Activated CD4-positive, alpha-beta memory T cell treated with anti-CD3 and anti-CD28 coated beads for 36 hours (primary cell): ENCODE measurements at regions not wholly inside any gene's neighbourhood (a gene's known extent, or its start where the extent isn't known, plus 50 kb on each side); places are given as distances from the start of the nearest gene placed in this dataset.

Experiments used
- CTCF ChIA-PET: fragments of 350-600 bp; sonication (Branson Sonifier 250); formaldehyde crosslinking; loops from one replicate; lab custom pipeline; 2021; ENCODE audit warnings: antibody characterized with exemption, inconsistent platforms; lab: Charles Lee
- POLR2A ChIA-PET: fragments of 350-600 bp; sonication (Branson Sonifier 250); formaldehyde crosslinking; loops from one replicate; lab custom pipeline; 2021; ENCODE audit warnings: antibody characterized with exemption; lab: Charles Lee
- DNase-seq: peaks from one replicate; pipeline ENCODE4 v3.0.0-alpha.2; 2020
- H3K27ac Mint-ChIP-seq: one replicate; pipeline ENCODE4 v1.8.0; 2021; ENCODE audit warnings: mixed read lengths
- H3K27me3 Mint-ChIP-seq: one replicate; pipeline ENCODE4 v1.8.0; 2021; ENCODE audit warnings: mixed read lengths
- H3K36me3 Mint-ChIP-seq: one replicate; pipeline ENCODE4 v1.8.0; 2021; ENCODE audit warnings: mixed read lengths
- H3K4me1 Mint-ChIP-seq: one replicate; pipeline ENCODE4 v1.8.0; 2021; ENCODE audit warnings: low read depth, mixed read lengths
- H3K4me3 Mint-ChIP-seq: one replicate; pipeline ENCODE4 v1.8.0; 2021; ENCODE audit warnings: mild to moderate bottlenecking, mixed read lengths
- H3K9me3 Mint-ChIP-seq: one replicate; pipeline ENCODE4 v1.8.0; 2021; ENCODE audit warnings: mixed read lengths
- intact Hi-C: fragments of 100-400 bp; cut with micrococcal nuclease; formaldehyde crosslinking; loops from one replicate; pipeline ENCODE4 v1.15.1; 2023

- Mint-ChIP-seq H3K4me3 (no peak overlapping the region), H3K36me3 (no peaks in the 10 kb centered on the region), H3K27me3 (no peaks in the 10 kb centered on the region), H3K4me1 (no peaks in the 10 kb centered on the region), H3K9me3 (peaks cover 2% of the 10 kb centered on the region), H3K27ac (no peak overlapping the region)
- intact Hi-C loops, result no loop called here
- POLR2A ChIA-PET, result no interaction called here
- CTCF ChIA-PET, result no interaction called here
- DNase-seq, result no peak
These were observed 427.4 kb downstream of the RAB28 start for GRCh38 chr4:13056630-13057189.

GRCh38 chr4:13054420-13054970, 429.6 kb downstream of the RAB28 start:
- DNase-seq, result no peak
- Mint-ChIP-seq H3K27ac (no peak overlapping the region), H3K27me3 (no peaks in the 10 kb centered on the region), H3K9me3 (no peaks in the 10 kb centered on the region), H3K4me3 (no peak overlapping the region), H3K36me3 (no peaks in the 10 kb centered on the region), H3K4me1 (no peaks in the 10 kb centered on the region)
- intact Hi-C loops, result no loop called here
- ChIA-PET POLR2A (no interaction called here), CTCF (no interaction called here)

GRCh38 chr4:13047591-13047990, 436.5 kb downstream of the RAB28 start:
- Mint-ChIP-seq H3K9me3 (peaks cover 17% of the 10 kb centered on the region), H3K36me3 (no peaks in the 10 kb centered on the region), H3K27ac (no peak overlapping the region), H3K27me3 (no peaks in the 10 kb centered on the region), H3K4me3 (no peak overlapping the region), H3K4me1 (no peaks in the 10 kb centered on the region)
- DNase-seq, result no peak
- ChIA-PET CTCF (no interaction called here), POLR2A (no interaction called here)
- intact Hi-C loops, result no loop called here

GRCh38 chr4:13036841-13037240, 447.3 kb downstream of the RAB28 start:
- H3K4me1 Mint-ChIP-seq, result no peaks in the 10 kb centered on the region
- no peaks in the 10 kb centered on the region for H3K27me3 Mint-ChIP-seq
- DNase-seq, result no peak
- H3K27ac Mint-ChIP-seq, result no peak overlapping the region
- intact Hi-C loops, result no loop called here
- ChIA-PET CTCF (interaction anchor here (0.6 kb wide), 1 partner anchor 667 kb away, joined by 3 read pairs; no protein-coding TSS in a partner anchor), POLR2A (no interaction called here)
- no peaks in the 10 kb centered on the region for H3K9me3 Mint-ChIP-seq
- no peak overlapping the region for H3K4me3 Mint-ChIP-seq
- H3K36me3 Mint-ChIP-seq, result no peaks in the 10 kb centered on the region

- intact Hi-C loops, result no loop called here
- no peaks in the 10 kb centered on the region for H3K36me3 Mint-ChIP-seq
- POLR2A ChIA-PET, result no interaction called here
- H3K4me3 Mint-ChIP-seq, result no peak overlapping the region
- CTCF ChIA-PET, result no interaction called here
- H3K27ac Mint-ChIP-seq, result no peak overlapping the region
- H3K9me3 Mint-ChIP-seq, result no peaks in the 10 kb centered on the region
- H3K4me1 Mint-ChIP-seq, result no peaks in the 10 kb centered on the region
- no peaks in the 10 kb centered on the region for H3K27me3 Mint-ChIP-seq
- DNase-seq, result no peak
These were observed 451.2 kb downstream of the RAB28 start for GRCh38 chr4:13032936-13033335.

GRCh38 chr4:13024147-13025105, 459.7 kb downstream of the RAB28 start:
- no peaks in the 10 kb centered on the region for H3K27me3 Mint-ChIP-seq
- H3K4me1 Mint-ChIP-seq, result no peaks in the 10 kb centered on the region
- peaks cover 2% of the 10 kb centered on the region for H3K9me3 Mint-ChIP-seq
- intact Hi-C loops, result no loop called here
- H3K4me3 Mint-ChIP-seq, result no peak overlapping the region
- ChIA-PET CTCF (no interaction called here), POLR2A (no interaction called here)
- H3K36me3 Mint-ChIP-seq, result no peaks in the 10 kb centered on the region
- no peak for DNase-seq
- no peak overlapping the region for H3K27ac Mint-ChIP-seq

GRCh38 chr4:13007802-13008470, 476.2 kb downstream of the RAB28 start:
- H3K27ac Mint-ChIP-seq, result no peak overlapping the region
- no peaks in the 10 kb centered on the region for H3K36me3 Mint-ChIP-seq
- no peak for DNase-seq
- intact Hi-C loops, result no loop called here
- POLR2A ChIA-PET, result no interaction called here
- no peaks in the 10 kb centered on the region for H3K27me3 Mint-ChIP-seq
- no peak overlapping the region for H3K4me3 Mint-ChIP-seq
- H3K9me3 Mint-ChIP-seq, result no peaks in the 10 kb centered on the region
- H3K4me1 Mint-ChIP-seq, result no peaks in the 10 kb centered on the region
- CTCF ChIA-PET, result no interaction called here

GRCh38 chr4:12993923-12994322, 490.2 kb downstream of the RAB28 start:
- Mint-ChIP-seq H3K36me3 (no peaks in the 10 kb centered on the region), H3K27me3 (no peaks in the 10 kb centered on the region), H3K4me3 (no peak overlapping the region), H3K27ac (no peak overlapping the region), H3K9me3 (peaks cover 28% of the 10 kb centered on the region), H3K4me1 (no peaks in the 10 kb centered on the region)
- ChIA-PET POLR2A (no interaction called here), CTCF (no interaction called here)
- DNase-seq, result no peak
- intact Hi-C loops, result no loop called here

GRCh38 chr4:12987284-12987683, 496.9 kb downstream of the RAB28 start:
- no peaks in the 10 kb centered on the region for H3K36me3 Mint-ChIP-seq
- H3K27ac Mint-ChIP-seq, result no peak overlapping the region
- intact Hi-C loops, result no loop called here
- H3K9me3 Mint-ChIP-seq, result peaks cover 22% of the 10 kb centered on the region
- POLR2A ChIA-PET, result no interaction called here
- CTCF ChIA-PET, result no interaction called here
- DNase-seq, result no peak
- H3K4me1 Mint-ChIP-seq, result no peaks in the 10 kb centered on the region
- no peak overlapping the region for H3K4me3 Mint-ChIP-seq
- no peaks in the 10 kb centered on the region for H3K27me3 Mint-ChIP-seq

- no peak for DNase-seq
- intact Hi-C loops, result no loop called here
- no peak overlapping the region for H3K27ac Mint-ChIP-seq
- no peaks in the 10 kb centered on the region for H3K27me3 Mint-ChIP-seq
- ChIA-PET POLR2A (no interaction called here), CTCF (no interaction called here)
- H3K4me3 Mint-ChIP-seq, result no peak overlapping the region
- no peaks in the 10 kb centered on the region for H3K4me1 Mint-ChIP-seq
- no peaks in the 10 kb centered on the region for H3K36me3 Mint-ChIP-seq
- peaks cover 21% of the 10 kb centered on the region for H3K9me3 Mint-ChIP-seq
These were observed 504.3 kb downstream of the RAB28 start for GRCh38 chr4:12979797-12980196.

GRCh38 chr4:12978310-12978709, 505.8 kb downstream of the RAB28 start:
- POLR2A ChIA-PET, result no interaction called here
- Mint-ChIP-seq H3K27me3 (no peaks in the 10 kb centered on the region), H3K9me3 (peaks cover 11% of the 10 kb centered on the region), H3K4me3 (no peak overlapping the region), H3K27ac (no peak overlapping the region), H3K4me1 (no peaks in the 10 kb centered on the region), H3K36me3 (no peaks in the 10 kb centered on the region)
- no peak for DNase-seq
- CTCF ChIA-PET, result no interaction called here
- intact Hi-C loops, result no loop called here

GRCh38 chr4:12975511-12975910, 508.6 kb downstream of the RAB28 start:
- CTCF ChIA-PET, result no interaction called here
- H3K9me3 Mint-ChIP-seq, result no peaks in the 10 kb centered on the region
- H3K36me3 Mint-ChIP-seq, result no peaks in the 10 kb centered on the region
- intact Hi-C loops, result no loop called here
- H3K4me3 Mint-ChIP-seq, result no peak overlapping the region
- no peaks in the 10 kb centered on the region for H3K27me3 Mint-ChIP-seq
- H3K27ac Mint-ChIP-seq, result no peak overlapping the region
- no peak for DNase-seq
- H3K4me1 Mint-ChIP-seq, result no peaks in the 10 kb centered on the region
- POLR2A ChIA-PET, result no interaction called here
